Urothelium cell line (cell line): ENCODE measurements at regions not wholly inside any gene's neighbourhood (a gene's known extent, or its start where the extent isn't known, plus 50 kb on each side); places are given as distances from the start of the nearest gene placed in this dataset.
"Not testable (repeated sequence)": the region's sequence is repeated elsewhere in the genome, so short reads cannot be mapped to it uniquely, and the experiment has no call there.

Experiments used
- DNase-seq: peaks from one replicate; pipeline ENCODE4 v3.0.0; 2011; ENCODE audit warnings: low spot score, mixed read lengths
- FAIRE-seq: peaks from 2 replicates; lab custom pipeline; 2011; peaks lifted over from hg19 to GRCh38; lab: Jason Lieb, UNC

DNA sequence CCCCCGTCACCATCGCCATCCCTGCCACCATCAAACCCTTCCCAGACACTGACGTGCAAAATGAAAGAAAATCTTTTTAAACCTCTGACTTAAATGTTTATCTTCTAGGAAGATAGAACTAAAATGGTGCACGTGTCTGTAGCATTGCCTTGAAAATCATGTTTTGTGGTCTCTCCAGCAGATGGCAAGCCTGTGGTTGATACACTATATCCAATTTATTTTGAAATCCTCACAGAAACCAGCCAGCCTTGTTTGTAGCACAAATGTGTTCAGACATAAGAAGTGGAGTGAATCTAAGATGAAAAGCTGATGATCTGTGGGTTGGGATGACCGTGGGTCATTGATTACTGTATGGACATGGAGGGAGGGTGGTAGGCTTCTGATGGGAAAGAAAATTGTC lies 436.2 kb upstream of the SMIM21 start:
- DNase-seq: no peak
- FAIRE-seq: no peak

DNA sequence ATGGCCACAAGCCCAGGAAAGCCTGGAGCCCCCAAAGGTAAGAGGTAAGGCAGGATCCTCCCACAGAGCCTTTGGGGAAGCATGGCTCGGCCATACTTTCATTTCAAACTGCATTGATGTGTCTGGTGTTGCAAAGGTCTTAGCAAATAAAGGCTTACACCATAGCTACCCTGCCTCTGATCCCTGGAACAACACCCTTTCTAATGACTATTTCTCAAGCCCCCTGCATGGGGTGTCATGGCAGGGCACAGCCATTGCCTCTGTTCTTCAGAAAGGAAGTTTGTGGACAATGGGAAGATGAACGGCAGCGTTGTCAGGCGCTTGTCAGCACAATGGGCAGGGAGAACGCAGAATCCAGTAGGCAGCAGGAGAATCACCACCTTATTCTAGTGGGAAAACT lies 435.0 kb upstream of the SMIM21 start:
- no peak for FAIRE-seq
- no peak for DNase-seq

DNA sequence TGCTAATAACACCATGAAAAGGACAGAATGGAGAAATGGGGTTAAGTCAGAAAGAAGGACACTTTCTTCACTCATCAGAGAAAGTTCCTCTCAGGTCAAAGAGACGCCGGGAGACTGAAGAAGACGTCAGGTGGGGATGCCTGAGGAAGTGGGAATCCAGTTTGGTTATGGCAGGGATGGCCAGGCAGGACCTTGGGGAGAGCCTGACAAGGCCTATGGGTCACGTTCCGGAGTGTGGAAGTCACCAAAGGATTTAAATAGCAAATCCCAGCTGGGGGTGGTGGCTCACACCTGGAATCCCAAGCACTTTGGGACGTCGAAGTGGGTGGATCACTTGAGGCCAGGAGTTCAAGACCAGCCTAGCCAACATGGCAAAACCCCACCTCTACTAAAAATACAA lies 432.7 kb upstream of the SMIM21 start:
- no peak for FAIRE-seq

DNA sequence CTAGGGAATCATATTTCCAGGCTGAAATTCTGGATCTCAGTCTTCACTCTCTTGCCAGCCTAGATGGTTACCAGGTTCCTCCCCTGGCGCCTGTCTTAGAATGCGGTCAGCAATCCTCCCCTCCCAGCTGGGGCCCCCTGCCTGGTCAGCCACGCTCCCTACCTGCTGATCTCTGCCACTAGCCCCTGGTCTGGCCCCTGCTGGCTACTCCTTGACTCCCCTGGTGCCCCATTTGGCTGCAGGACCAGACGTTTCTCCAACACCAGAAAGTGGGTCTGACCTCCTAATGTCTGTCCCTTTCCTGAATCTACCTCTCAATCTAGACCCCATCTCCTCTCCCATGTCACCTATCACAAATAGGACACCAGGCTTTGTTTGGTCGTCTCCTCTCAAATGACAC lies 432.0 kb upstream of the SMIM21 start:
- no peak for DNase-seq
- no peak for FAIRE-seq

More for the DNA sequence above, 432.7 kb upstream of the SMIM21 start:
- no peak for DNase-seq

DNA sequence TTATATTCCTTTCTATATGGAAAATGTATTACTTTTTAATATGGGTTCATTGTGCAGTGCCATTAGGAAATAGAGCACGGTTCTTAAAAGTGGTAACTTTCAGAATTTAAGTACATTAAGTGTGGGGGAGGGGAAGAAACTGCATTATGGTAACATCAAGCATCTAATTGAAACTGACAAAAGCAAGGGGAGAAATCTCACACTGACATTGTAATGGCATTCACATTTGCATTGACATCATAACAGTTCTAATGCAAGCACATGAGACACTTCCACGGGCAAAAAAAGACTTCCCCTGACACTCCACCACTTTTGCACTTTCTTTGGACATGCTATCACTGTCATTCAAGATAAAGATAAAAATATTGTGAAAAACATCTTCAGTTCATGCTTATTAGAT lies 431.3 kb upstream of the SMIM21 start:
- DNase-seq (no peak), FAIRE-seq (no peak)

DNA sequence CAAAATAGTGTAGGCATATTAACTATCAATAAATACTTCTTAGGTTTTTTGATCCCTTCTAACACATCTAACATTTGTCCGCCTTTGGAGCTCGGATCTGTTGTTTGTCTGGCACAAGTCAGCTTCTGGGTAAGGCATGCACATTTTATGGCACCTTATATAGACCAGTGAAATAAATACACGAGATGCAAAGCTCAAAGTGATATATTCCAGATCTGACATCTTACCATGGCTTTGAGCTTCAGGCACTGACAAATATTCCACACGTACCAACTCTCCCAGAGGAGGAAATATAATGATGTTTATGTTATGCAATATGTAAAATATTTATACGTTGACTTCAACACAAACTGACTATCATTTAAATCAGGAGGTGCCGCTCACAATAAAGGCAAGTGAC lies 430.1 kb upstream of the SMIM21 start:
- FAIRE-seq (no peak), DNase-seq (no peak)

DNA sequence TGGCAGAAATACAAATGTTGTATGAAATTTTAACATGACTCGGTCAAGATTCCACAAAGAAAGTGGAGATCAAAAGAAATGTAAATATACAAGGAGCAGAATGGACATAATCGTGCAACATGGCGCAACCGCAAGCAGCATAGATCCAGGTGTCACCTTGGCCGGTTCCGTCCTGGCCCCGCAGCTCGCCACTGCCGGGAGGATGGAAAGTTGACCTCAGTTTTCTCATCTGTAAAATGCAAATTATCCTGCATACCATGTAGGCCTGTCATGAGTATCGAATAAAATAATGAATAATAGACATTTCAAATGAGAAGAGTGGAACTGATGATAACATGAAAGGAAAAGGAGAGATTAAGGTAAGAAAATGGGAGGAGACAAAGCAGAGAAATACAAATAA lies 427.3 kb upstream of the SMIM21 start:
- DNase-seq: no peak
- no peak for FAIRE-seq

DNA sequence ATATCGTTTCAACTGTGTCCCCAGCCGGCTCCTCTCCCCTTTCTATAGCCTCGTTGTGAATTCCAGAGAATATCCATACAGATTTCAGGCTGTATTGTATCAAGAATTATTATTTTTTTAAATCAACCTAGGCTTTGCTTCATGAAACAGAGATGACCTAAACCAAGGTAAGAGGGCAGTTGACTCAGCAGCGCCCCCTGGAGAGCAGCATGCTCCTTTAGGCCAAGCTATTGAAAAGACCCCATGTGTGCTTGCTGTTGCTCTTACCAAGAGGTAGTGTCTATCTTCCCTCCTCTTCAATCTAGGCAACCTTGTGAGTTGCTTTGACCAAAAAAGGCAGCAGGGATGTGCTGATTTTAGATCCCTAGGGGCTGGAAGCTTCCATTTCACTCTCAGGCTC lies 426.7 kb upstream of the SMIM21 start:
- DNase-seq (no peak), FAIRE-seq (no peak)

DNA sequence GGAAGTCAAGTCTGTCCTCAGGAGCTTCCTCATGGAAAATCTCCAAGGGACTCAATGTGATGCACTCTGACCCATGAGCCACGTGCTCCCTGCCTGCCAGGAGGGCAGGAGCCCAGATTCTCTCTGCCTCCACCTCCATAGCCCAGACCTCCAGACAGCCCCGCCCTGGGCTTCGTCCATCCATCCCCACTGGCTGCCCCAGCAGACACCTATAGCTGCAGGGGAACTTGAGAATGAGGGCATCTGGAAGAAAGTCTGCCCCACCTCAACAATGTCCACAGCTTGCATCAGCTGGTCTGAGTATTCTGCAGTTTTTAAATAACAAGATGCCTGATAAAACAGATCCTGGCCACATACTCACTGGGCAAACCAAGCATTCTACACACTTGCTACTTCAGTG lies 418.8 kb upstream of the SMIM21 start:
- DNase-seq (no peak), FAIRE-seq (no peak)

DNA sequence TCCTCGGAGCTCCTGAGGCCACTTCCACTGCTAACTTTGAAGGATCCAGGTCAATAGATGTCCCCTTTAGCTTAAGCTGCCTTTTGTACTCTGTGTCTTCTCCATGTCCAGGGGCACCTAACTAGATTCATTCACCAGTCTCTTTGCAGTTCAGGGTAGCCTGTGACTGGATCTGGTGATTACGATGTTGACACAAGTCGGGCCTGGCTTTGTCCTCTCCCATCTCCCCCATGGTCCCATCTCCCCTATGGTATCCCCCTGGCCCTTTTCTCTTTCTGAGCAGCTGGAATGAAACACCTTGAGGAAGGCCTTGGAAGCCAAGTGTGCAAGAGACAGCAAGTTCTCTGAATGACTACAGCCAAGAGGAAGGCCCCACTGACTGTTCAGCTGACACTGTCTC lies 417.9 kb upstream of the SMIM21 start:
- FAIRE-seq: no peak
- no peak for DNase-seq

DNA sequence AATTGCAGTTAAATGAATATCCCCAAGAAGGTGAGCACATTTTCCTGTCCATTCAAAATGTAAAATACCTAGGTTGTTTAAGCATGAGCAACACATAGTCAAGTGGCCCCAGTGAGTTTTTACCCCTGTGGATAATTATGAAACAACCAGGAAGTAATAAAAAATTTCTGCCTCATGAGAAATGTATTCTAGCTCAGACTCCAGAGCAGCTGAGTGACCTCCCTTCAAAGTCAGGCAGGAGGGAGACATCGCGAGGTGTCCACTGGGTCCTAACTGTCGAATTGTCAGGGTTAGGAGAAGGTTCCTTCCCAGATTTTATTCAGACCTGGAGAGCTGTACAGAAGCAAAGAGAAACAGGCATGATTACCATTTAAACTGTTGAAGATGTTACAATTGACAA lies 416.6 kb upstream of the SMIM21 start:
- no peak for DNase-seq

DNA sequence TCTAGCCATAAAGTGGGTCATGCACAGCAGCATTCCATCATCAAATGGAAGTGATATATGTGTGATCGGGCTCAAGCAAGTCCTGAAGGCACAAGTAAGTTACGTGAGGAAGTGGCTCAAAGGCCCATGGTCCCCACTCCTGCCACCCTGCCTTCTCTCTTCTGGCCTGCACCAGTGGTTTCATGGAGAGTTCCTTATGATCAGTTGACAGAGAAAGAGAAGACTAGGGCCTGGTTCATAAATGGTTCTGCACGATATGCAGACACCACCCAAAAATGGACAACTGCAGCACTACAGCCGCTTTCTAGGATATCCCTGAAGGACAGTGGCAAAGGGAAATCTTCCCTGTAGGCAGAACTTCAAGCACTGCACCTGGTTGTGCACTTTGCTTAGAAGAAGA lies 412.6 kb upstream of the SMIM21 start:
- DNase-seq (no peak), FAIRE-seq (no peak)

More for the DNA sequence above, 416.6 kb upstream of the SMIM21 start:
- FAIRE-seq: no peak

DNA sequence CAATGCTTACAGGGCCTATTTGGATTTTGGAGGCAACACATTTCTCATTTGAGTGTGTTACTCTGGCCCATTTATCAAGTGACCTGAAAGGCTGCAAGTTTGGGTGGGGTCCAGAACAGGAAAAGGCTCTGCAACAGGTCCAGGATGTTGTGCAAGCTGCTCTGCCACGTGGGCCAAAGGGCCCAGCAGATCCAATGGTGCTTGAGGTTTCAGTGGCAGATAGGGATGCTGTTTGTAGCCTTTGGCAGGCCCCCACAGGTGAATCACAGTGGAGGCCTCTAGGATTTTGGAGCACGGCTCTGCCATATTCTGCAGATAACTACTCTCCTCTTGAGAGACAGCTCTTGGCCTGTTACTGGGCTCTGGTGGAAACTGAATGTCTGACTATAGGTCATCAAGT lies 412.2 kb upstream of the SMIM21 start:
- not testable (repeated sequence) for FAIRE-seq, DNase-seq

DNA sequence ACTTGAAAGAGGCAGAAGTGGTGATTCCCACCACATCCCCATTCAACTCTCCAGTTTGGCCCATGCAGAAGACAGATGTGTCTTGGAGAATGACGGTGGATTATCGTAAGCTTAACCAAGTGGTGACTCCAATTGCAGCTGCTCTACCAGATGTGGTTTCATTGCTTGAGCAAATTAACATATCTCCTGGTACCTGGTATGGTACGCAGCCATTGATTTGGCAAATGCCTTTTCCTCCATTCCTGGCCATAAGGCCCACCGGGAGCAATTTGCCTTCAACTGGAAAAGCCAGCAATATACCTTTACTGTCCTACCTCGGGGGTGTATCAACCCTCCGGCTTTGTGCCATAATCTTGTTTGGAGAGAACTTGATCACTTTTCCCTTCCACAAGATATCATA lies 411.5 kb upstream of the SMIM21 start:
- DNase-seq: no peak
- FAIRE-seq: no peak

DNA sequence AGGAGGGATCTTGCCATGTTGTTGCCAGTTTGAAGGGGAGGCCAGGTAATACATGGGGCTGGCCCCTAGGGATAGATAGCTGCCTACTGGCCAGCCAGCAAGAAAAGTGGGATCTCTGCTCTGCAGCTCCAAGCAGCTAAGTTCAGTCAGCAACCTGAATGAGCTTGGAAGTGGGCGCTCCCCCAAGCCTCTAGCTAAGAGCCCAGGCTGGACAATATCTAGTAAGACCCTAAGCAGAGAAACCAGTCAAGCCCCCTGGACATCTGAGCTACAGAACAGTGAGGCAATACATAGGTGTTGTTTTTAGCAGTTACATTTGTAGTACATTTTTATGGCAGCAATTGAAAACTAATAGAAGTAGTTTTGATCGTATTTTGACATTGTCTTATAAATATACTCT lies 409.8 kb upstream of the SMIM21 start:
- DNase-seq (no peak), FAIRE-seq (no peak)

DNA sequence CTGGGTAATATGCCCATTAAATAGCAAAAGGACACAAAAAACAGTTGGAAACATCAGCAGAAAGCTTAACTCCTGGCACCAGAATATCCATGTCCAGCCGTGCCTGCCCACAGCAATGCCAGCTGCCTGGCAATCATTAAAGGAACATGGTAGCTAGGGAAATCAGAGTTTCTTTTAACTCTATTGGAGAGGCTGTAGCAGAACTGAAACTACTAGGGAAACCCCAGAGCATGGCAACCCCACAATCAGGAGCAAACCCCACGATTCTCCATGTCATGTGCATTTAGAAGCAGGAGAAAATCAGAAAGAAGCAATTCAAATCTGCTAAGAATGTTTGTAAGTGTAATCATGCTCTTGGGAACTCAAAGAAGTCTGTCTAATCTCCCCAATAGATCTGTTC lies 409.0 kb upstream of the SMIM21 start:
- FAIRE-seq: no peak

DNA sequence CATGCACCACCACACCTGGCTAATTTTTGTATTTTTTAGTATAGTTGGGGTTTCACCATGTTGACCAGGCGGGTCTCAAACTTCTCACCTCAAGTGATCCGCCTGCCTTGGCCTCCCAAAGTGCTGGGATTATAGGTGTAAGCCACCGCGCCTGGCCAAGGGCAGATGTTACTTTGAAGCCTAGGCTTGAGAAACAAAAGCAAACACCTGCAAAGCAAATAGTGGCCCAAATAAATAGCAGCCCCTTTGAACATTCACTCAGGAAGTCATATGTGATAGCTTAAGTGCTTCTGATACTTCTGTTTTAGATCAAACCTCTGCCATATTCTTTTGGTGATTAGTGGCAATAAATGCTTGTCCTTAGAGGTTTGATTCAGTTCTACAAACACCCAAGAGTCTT lies 404.5 kb upstream of the SMIM21 start:
- DNase-seq: no peak
- no peak for FAIRE-seq

More for the DNA sequence above, 409.0 kb upstream of the SMIM21 start:
- DNase-seq: no peak

DNA sequence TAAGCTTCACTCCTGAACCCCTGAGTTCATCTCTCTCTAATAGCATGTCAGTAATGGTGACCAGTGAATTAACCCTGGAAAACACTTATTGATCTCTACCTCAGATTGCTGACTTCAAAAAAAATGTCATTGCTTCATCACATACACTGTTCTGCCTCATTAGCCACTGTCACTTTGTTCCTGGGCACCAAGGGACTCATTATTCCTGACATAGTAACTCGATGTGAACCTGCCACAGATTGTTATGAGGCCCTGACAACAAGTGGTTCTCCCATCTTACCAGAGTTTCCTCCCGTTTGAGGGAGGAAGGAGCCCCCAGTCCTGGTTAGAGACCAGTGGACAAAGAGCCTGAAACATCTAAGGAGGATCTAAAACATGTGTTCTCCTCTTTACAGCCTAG lies 403.3 kb upstream of the SMIM21 start:
- no peak for FAIRE-seq
- DNase-seq: no peak

DNA sequence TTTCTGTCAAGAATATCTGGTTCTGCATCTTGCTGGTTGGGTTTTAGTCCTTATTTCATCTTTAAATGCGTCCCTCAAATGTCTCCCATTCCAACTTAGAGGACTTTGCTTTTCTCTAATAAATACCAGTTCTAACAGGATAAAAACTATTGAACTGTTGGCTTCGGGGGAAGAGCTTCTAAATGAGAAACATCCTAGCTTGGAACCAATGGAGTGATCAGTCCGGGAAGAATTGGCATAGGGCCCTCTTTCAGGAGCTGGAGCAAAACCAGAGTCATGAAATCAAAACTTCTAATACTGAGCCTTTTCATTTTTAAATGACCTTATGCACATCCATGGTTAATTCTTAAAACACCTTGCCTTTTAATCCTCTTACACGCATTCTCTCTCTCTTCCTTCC lies 401.6 kb upstream of the SMIM21 start:
- DNase-seq (no peak), FAIRE-seq (no peak)

DNA sequence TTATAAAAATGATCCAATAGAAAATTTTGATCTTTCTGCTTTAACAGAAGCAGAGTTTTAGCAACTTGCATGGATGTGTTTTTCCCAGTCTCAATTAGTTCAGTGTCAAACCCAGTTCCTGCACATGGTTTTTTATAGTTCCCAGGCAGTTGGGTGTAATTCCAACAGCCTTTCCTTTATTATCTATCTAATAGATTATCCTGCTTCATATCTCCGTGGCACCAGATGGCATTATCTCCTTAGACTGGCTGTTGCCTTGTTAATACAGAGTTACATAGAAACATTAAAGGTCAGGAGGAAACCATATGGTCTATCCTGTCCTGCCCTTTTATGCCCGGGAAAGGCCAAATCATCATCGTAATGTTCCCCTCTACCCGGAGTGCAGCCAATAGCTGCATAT lies 400.9 kb upstream of the SMIM21 start:
- no peak for FAIRE-seq
- DNase-seq: no peak

DNA sequence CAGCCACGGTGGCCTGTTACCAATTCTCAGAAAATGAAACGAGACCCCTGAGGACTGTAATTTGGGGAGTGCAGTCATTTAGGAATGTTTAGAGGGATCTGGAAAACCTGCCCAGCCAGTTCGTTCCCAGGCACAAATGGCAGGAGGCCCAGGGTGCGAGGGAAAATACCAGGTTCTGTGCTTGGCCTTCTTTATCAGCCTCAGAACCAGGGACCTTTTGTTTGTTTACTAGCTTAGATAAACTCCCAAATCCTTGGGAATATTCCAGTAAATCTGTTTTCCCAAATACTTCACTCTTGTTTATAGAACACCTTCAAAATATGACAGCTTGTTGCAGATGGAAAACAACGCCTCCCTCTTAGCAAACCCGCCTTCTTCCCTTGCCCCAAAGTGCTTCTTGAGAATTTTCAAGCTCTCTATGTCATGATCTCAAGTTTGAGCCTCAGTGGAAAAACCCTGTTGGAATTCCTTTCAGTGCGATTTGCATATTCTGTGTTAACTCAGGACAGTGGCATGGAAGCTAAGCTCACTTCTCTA lies 400.3 kb upstream of the SMIM21 start:
- no peak for DNase-seq
- FAIRE-seq: no peak

DNA sequence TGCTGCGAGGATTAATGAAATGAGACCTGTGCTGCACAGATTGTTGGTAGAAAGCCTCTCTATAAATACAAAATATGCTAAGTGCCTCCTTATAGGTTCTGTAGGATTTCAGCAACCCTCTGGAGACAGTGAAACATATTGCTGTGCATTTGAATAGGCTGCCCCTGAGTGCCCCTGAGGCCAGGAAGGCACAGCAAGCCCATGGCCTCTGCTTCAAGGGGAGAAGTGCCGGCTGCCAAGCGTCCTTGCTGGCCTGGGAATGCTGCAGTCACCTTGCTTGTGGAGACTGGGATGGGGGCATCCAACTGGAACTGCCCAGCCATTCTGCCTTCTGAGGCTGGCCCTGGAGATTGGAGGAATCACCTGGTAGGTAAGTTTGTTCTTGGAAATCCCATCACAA lies 397.2 kb upstream of the SMIM21 start:
- DNase-seq (no peak), FAIRE-seq (no peak)

DNA sequence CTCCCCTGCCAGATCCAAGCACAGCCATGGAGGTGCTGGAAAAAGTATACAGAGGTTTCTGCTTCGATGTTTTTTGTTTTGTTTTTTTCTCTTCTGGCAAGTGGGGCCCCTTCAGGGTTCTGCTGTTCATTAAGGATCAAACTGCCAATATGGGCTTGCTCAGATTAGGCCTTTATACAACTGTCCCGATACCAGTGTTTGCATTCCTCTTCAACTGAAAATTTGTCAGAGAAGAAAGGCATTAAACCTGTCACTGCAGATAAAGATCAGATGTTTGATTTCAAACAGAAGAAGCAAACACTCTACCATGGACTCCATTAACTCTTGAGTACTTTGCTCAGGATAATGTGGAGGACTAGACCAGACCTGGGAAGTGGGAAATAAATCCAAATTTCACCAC lies 396.0 kb upstream of the SMIM21 start:
- DNase-seq: no peak
- FAIRE-seq: no peak

DNA sequence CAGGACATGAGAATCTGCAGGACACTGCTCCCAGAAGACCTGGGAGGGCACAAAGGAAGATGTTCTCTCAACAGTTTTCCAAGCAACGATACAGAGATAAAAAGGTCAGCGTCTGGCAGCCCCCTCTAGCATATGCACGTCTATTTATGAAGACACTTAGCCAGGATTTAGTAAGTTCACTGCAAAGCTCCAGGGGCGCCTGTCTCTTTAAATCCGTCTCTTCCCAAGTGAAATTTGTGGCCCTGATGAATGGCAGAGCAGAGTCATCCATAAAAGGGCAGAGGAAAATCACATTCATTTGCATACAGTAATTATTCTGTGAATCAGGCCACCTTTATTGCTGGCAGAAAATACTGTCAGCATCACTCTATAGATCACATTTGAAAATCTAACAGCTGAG lies 390.9 kb upstream of the SMIM21 start:
- FAIRE-seq: no peak
- DNase-seq: no peak
